ENCODE measurements at regions not wholly inside any gene's neighbourhood (a gene's known extent, or its start where the extent isn't known, plus 50 kb on each side); places are given as distances from the start of the nearest gene placed in this dataset.

DNA sequence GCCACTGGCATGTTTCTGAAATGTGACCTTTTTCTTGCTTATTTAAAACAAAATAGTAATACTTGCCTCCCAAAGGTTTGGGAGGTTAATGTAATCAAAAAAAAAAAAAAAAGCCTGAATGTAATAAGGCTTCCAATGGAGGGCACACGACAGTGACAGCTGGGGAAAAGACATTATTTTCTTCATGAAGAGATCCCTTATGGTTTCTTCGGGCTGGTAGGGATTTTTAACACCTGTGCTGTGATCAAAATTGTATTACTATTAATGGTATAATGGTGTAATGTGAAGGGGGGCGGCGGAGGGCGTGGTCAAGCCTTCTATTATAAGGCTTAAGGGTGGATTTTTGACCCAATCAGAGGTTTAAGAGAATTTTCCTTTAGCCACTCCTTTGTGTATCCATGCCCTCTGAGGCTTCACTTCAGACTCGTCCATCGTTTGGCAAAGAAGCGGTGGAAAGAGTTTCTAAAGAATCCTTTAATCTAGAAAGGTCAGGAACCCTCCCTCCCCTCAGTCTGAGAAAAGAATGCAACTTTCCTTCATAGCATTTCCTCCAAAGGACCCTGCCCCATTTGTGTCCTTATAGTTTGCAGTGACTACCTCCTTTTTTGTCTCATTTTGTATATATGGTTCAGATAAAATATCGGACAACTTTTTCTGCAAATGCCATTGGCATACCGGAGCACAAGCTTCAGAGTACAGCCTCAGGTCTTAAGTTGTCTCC is 89.5 kb upstream of the CHD2 start:
- H3K9ac ChIP-seq (ENCODE audit: insufficient read length, low read depth) = peak overlapping the region; percentile 89
- no peaks in the 10 kb centered on the region for H3K27me3 ChIP-seq (ENCODE audit: insufficient read depth, insufficient read length)
- H3K4me1 ChIP-seq (ENCODE audit: insufficient read depth, insufficient read length) = no peaks in the 10 kb centered on the region
- TF ChIP-seq ZNF274 (IDR thresholded peaks at IDR 0.05; ENCODE audit: low read depth, low read length) (no peak), SUZ12 (IDR thresholded peaks at IDR 0.05; ENCODE audit: extremely low read depth, insufficient read depth, insufficient read length) (no peak), YY1 (IDR thresholded peaks at IDR 0.05; ENCODE audit: insufficient read depth, insufficient read length) (no peak)
- H3K4me3 ChIP-seq (ENCODE audit: insufficient read length, low read depth) = no peak overlapping the region
- H3K36me3 ChIP-seq (ENCODE audit: insufficient read depth, insufficient read length, low read length) = no peaks in the 10 kb centered on the region
- no peak for DNase-seq (ENCODE audit: low read depth, low spot score)
- H3K9me3 ChIP-seq (ENCODE audit: insufficient read depth, low read length) = no peaks in the 10 kb centered on the region

GRCh38 chr15:92811148-92811913 is 88.8 kb upstream of the CHD2 start:
- Histone ChIP-seq H3K27me3 (ENCODE audit: insufficient read depth, insufficient read length) (no peaks in the 10 kb centered on the region), H3K4me1 (ENCODE audit: insufficient read depth, insufficient read length) (no peaks in the 10 kb centered on the region), H3K9me3 (ENCODE audit: insufficient read depth, low read length) (no peaks in the 10 kb centered on the region), H3K9ac (ENCODE audit: insufficient read length, low read depth) (peak overlapping the region; percentile 54), H3K4me3 (ENCODE audit: insufficient read length, low read depth) (no peak overlapping the region), H3K36me3 (ENCODE audit: insufficient read depth, insufficient read length, low read length) (no peaks in the 10 kb centered on the region)
- DNase-seq (ENCODE audit: low read depth, low spot score) = no peak
- no peak for TF ChIP-seq ZNF274 (IDR thresholded peaks at IDR 0.05; ENCODE audit: low read depth, low read length)
- TF ChIP-seq SUZ12 (IDR thresholded peaks at IDR 0.05; ENCODE audit: extremely low read depth, insufficient read depth, insufficient read length) = no peak
- TF ChIP-seq YY1 (IDR thresholded peaks at IDR 0.05; ENCODE audit: insufficient read depth, insufficient read length) = no peak

- Histone ChIP-seq H3K36me3 (ENCODE audit: insufficient read depth, insufficient read length, low read length) (no peaks in the 10 kb centered on the region), H3K4me3 (ENCODE audit: insufficient read length, low read depth) (no peak overlapping the region), H3K27me3 (ENCODE audit: insufficient read depth, insufficient read length) (no peaks in the 10 kb centered on the region), H3K9me3 (ENCODE audit: insufficient read depth, low read length) (no peaks in the 10 kb centered on the region), H3K4me1 (ENCODE audit: insufficient read depth, insufficient read length) (no peaks in the 10 kb centered on the region), H3K9ac (ENCODE audit: insufficient read length, low read depth) (no peak overlapping the region)
- TF ChIP-seq ZNF274 (IDR thresholded peaks at IDR 0.05; ENCODE audit: low read depth, low read length) (no peak), YY1 (IDR thresholded peaks at IDR 0.05; ENCODE audit: insufficient read depth, insufficient read length) (no peak), SUZ12 (IDR thresholded peaks at IDR 0.05; ENCODE audit: extremely low read depth, insufficient read depth, insufficient read length) (no peak)
- DNase-seq (ENCODE audit: low read depth, low spot score) = no peak
These were observed 87.9 kb upstream of the CHD2 start for GRCh38 chr15:92812271-92812670.

- Histone ChIP-seq H3K9me3 (ENCODE audit: insufficient read depth, low read length) (no peaks in the 10 kb centered on the region), H3K27me3 (ENCODE audit: insufficient read depth, insufficient read length) (no peaks in the 10 kb centered on the region), H3K4me1 (ENCODE audit: insufficient read depth, insufficient read length) (no peaks in the 10 kb centered on the region), H3K4me3 (ENCODE audit: insufficient read length, low read depth) (no peak overlapping the region), H3K9ac (ENCODE audit: insufficient read length, low read depth) (no peak overlapping the region), H3K36me3 (ENCODE audit: insufficient read depth, insufficient read length, low read length) (no peaks in the 10 kb centered on the region)
- no peak for DNase-seq (ENCODE audit: low read depth, low spot score)
- TF ChIP-seq YY1 (IDR thresholded peaks at IDR 0.05; ENCODE audit: insufficient read depth, insufficient read length) (no peak), SUZ12 (IDR thresholded peaks at IDR 0.05; ENCODE audit: extremely low read depth, insufficient read depth, insufficient read length) (no peak), ZNF274 (IDR thresholded peaks at IDR 0.05; ENCODE audit: low read depth, low read length) (no peak)
These were observed 86.6 kb upstream of the CHD2 start for GRCh38 chr15:92813485-92813884.

GRCh38 chr15:92817339-92817886 is 82.7 kb upstream of the CHD2 start:
- no peak overlapping the region for H3K9ac ChIP-seq (ENCODE audit: insufficient read length, low read depth)

GRCh38 chr15:92818651-92819277 is 81.4 kb upstream of the CHD2 start:
- H3K27me3 ChIP-seq (ENCODE audit: insufficient read depth, insufficient read length) = no peaks in the 10 kb centered on the region
- peaks cover 5% of the 10 kb centered on the region for H3K4me1 ChIP-seq (ENCODE audit: insufficient read depth, insufficient read length)
- no peaks in the 10 kb centered on the region for H3K9me3 ChIP-seq (ENCODE audit: insufficient read depth, low read length)
- no peak for TF ChIP-seq ZNF274 (IDR thresholded peaks at IDR 0.05; ENCODE audit: low read depth, low read length)
- TF ChIP-seq YY1 (IDR thresholded peaks at IDR 0.05; ENCODE audit: insufficient read depth, insufficient read length) = no peak
- TF ChIP-seq SUZ12 (IDR thresholded peaks at IDR 0.05; ENCODE audit: extremely low read depth, insufficient read depth, insufficient read length) = no peak
- DNase-seq (ENCODE audit: low read depth, low spot score) = no peak
- H3K4me3 ChIP-seq (ENCODE audit: insufficient read length, low read depth) = no peak overlapping the region
- no peak overlapping the region for H3K9ac ChIP-seq (ENCODE audit: insufficient read length, low read depth)
- H3K36me3 ChIP-seq (ENCODE audit: insufficient read depth, insufficient read length, low read length) = no peaks in the 10 kb centered on the region

More at GRCh38 chr15:92817339-92817886, 82.7 kb upstream of the CHD2 start:
- H3K36me3 ChIP-seq (ENCODE audit: insufficient read depth, insufficient read length, low read length) = no peaks in the 10 kb centered on the region
- H3K4me3 ChIP-seq (ENCODE audit: insufficient read length, low read depth) = no peak overlapping the region
- H3K9me3 ChIP-seq (ENCODE audit: insufficient read depth, low read length) = no peaks in the 10 kb centered on the region
- H3K4me1 ChIP-seq (ENCODE audit: insufficient read depth, insufficient read length) = no peaks in the 10 kb centered on the region
- TF ChIP-seq YY1 (IDR thresholded peaks at IDR 0.05; ENCODE audit: insufficient read depth, insufficient read length) (no peak), SUZ12 (IDR thresholded peaks at IDR 0.05; ENCODE audit: extremely low read depth, insufficient read depth, insufficient read length) (no peak), ZNF274 (IDR thresholded peaks at IDR 0.05; ENCODE audit: low read depth, low read length) (no peak)
- no peaks in the 10 kb centered on the region for H3K27me3 ChIP-seq (ENCODE audit: insufficient read depth, insufficient read length)
- no peak for DNase-seq (ENCODE audit: low read depth, low spot score)
